CD14-positive monocyte (primary cell): ENCODE measurements at regions not wholly inside any gene's neighbourhood (a gene's known extent, or its start where the extent isn't known, plus 50 kb on each side); places are given as distances from the start of the nearest gene placed in this dataset.

Experiments
- DNase-seq, 3 donors: peaks; one replicate each; pipeline ENCODE4 v3.0.0-alpha.2; 2011 to 2022
- H2AFZ ChIP-seq: 2 replicates; pipeline ENCODE4 v1.6.0; 2012; ENCODE audit warnings: mild to moderate bottlenecking, low read depth, low read length, inconsistent platforms; ENCODE audit not compliant: insufficient read depth, poor library complexity, severe bottlenecking
- H3K27ac ChIP-seq, 2 donors: 1 replicate in 1 of 2; 2 replicates in 1 of 2; pipeline ENCODE4 v1.5.1; 2012 to 2013; ENCODE audit warnings: low read length in 2 of 2, control low read depth in 1 of 2, inconsistent platforms in 1 of 2, low read depth in 1 of 2, mild to moderate bottlenecking in 1 of 2
- H3K27me3 ChIP-seq, 2 donors: one replicate each; pipeline versions ENCODE4 v1.6.0 to v1.6.1; 2011 to 2013; ENCODE audit warnings: low read length in 2 of 2; ENCODE audit not compliant: control insufficient read depth in 2 of 2, insufficient read depth in 2 of 2
- H3K36me3 ChIP-seq, 2 donors: replicated peaks in 1 of 2; 1 replicate in 1 of 2; 2 replicates in 1 of 2; pipeline versions ENCODE4 v1.5.1 to v1.6.1; 2012 to 2013; ENCODE audit warnings: low read length in 2 of 2, control low read depth in 1 of 2, inconsistent platforms in 1 of 2, mild to moderate bottlenecking in 1 of 2; ENCODE audit not compliant: insufficient read depth in 2 of 2, control insufficient read depth in 1 of 2
- H3K4me1 ChIP-seq, 2 donors: 1 replicate in 1 of 2; 2 replicates in 1 of 2; pipeline versions ENCODE4 v1.5.1 to v1.6.1; 2012 to 2013; ENCODE audit warnings: low read length in 2 of 2, control low read depth in 1 of 2, inconsistent platforms in 1 of 2, mild to moderate bottlenecking in 1 of 2, moderate library complexity in 1 of 2; ENCODE audit not compliant: insufficient read depth in 2 of 2, control insufficient read depth in 1 of 2
- H3K4me2 ChIP-seq: replicated peaks from 2 replicates; pipeline ENCODE3; 2012; ENCODE audit warnings: low read length, moderate library complexity, mild to moderate bottlenecking; ENCODE audit not compliant: poor library complexity, severe bottlenecking; ENCODE audit errors: extremely low read depth
- H3K4me3 ChIP-seq, 3 experiments: fragments of 200-600 bp in 1 of 3; sonication (generic) in 1 of 3; replicated peaks in 1 of 3; 1 replicate in 2 of 3; 2 replicates in 1 of 3; pipeline ENCODE4 v1.5.1; 2011 to 2013; ENCODE audit warnings: low read length in 3 of 3, mild to moderate bottlenecking in 3 of 3, control low read depth in 2 of 3, low read depth in 2 of 3, inconsistent platforms in 1 of 3, moderate library complexity in 1 of 3
- H3K79me2 ChIP-seq: 2 replicates; pipeline ENCODE4 v1.6.0; 2012; ENCODE audit warnings: mild to moderate bottlenecking, control low read depth, inconsistent platforms, low read length, moderate library complexity; ENCODE audit not compliant: insufficient read depth
- H3K9ac ChIP-seq: 2 replicates; pipeline ENCODE4 v1.6.0; 2017; ENCODE audit warnings: low read length, mild to moderate bottlenecking; ENCODE audit not compliant: insufficient read depth, poor library complexity, severe bottlenecking
- H3K9me3 ChIP-seq, 2 donors: replicated peaks in 1 of 2; 1 replicate in 1 of 2; 2 replicates in 1 of 2; pipeline versions ENCODE4 v1.5.1 to v1.6.1; 2012 to 2013; ENCODE audit warnings: low read length in 2 of 2, control low read depth in 1 of 2; ENCODE audit not compliant: control insufficient read depth in 1 of 2, insufficient read depth in 1 of 2
- H4K20me1 ChIP-seq: 2 replicates; pipeline ENCODE4 v1.6.0; 2012; ENCODE audit warnings: mild to moderate bottlenecking, low read length, control low read depth, moderate library complexity; ENCODE audit not compliant: insufficient read depth
- H3K27ac Mint-ChIP-seq, 7 donors: one replicate each; pipeline ENCODE4 v1.8.0; 2020; ENCODE audit warnings: mild to moderate bottlenecking in 7 of 7, mixed read lengths in 7 of 7, moderate library complexity in 6 of 7, inconsistent platforms in 2 of 7
- H3K27me3 Mint-ChIP-seq, 3 donors: one replicate each; pipeline ENCODE4 v1.8.0; 2021 to 2022; ENCODE audit warnings: low read depth in 3 of 3, mild to moderate bottlenecking in 3 of 3, mixed read lengths in 3 of 3, moderate library complexity in 3 of 3, inconsistent platforms in 1 of 3
- H3K36me3 Mint-ChIP-seq, 2 donors: one replicate each; pipeline ENCODE4 v1.8.0; 2020; ENCODE audit warnings: mixed read lengths in 2 of 2, inconsistent platforms in 1 of 2, mild to moderate bottlenecking in 1 of 2
- H3K4me1 Mint-ChIP-seq: one replicate; pipeline ENCODE4 v1.8.0; 2020; ENCODE audit warnings: mild to moderate bottlenecking, mixed read lengths
- H3K4me3 Mint-ChIP-seq, 2 donors: one replicate each; pipeline ENCODE4 v1.8.0; 2020; ENCODE audit warnings: mild to moderate bottlenecking in 2 of 2, mixed read lengths in 2 of 2, moderate library complexity in 1 of 2
- H3K9me3 Mint-ChIP-seq, 7 donors: one replicate each; pipeline ENCODE4 v1.8.0; 2020 to 2022; ENCODE audit warnings: mixed read lengths in 7 of 7, mild to moderate bottlenecking in 6 of 7, moderate library complexity in 6 of 7, inconsistent platforms in 2 of 7
- WGBS: methylation state at CpG from one replicate; pipeline ENCODE4 v1.1.5; 2013; ENCODE audit warnings: missing lambda C conversion rate; ENCODE audit not compliant: insufficient coverage; 5-methylcytosine and 5-hydroxymethylcytosine counted together
- intact Hi-C, 2 donors: fragments of 100-400 bp; cut with micrococcal nuclease; formaldehyde crosslinking; loops; one replicate each; pipeline versions ENCODE4 v1.15.0 to v1.15.1; 2023
- TF ChIP-seq, protein P1 (sequence below): fragments of 200-600 bp; IDR thresholded peaks from one replicate; pipeline ENCODE4 v1.8.0; 2022; ENCODE audit warnings: antibody characterized with exemption, mild to moderate bottlenecking

DNA sequence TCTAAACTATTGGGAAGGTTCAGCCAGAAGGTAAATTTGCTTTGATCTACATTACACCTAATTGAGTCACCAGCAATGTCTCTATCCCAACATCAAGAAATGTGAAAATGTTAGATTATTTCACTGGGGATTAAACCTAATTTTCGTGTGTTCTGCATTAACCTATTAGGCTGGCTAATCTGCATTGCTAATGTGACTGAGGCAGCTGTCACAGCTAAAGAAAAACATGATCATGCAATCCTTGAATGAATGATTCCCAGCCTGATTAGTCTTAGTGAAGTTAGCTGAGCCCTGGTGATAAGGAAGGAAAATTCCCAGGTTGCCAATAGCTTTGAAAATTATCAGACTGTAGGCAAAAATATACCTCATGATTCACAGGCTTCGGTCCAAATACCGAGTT lies 135.3 kb downstream of the LINC00237 start:
- Histone ChIP-seq H3K27me3 (no peaks in the 10 kb centered on the region), H3K36me3 (no peaks in the 10 kb centered on the region), H3K9me3 (no peaks in the 10 kb centered on the region), H3K4me2 (no peak overlapping the region), H3K4me3 (no peak overlapping the region), H3K79me2 (no peaks in the 10 kb centered on the region), H3K27ac (no peak overlapping the region), H2AFZ (no peak overlapping the region), H3K9ac (no peak overlapping the region), H3K4me1 (no peaks in the 10 kb centered on the region), H4K20me1 (no peaks in the 10 kb centered on the region)
- no peak overlapping the region for H3K4me3 Mint-ChIP-seq
- WGBS: 50% methylated on average over 1 of the region's 3 CpGs
- peaks cover 0 to 6% (median 4%) of the 10 kb centered on the region in 3 donors for H3K27me3 Mint-ChIP-seq
- H3K4me1 Mint-ChIP-seq: no peaks in the 10 kb centered on the region
- peaks cover 0 to 3% (median 0%) of the 10 kb centered on the region in 7 donors for H3K9me3 Mint-ChIP-seq
- TF ChIP-seq, protein P1, sequence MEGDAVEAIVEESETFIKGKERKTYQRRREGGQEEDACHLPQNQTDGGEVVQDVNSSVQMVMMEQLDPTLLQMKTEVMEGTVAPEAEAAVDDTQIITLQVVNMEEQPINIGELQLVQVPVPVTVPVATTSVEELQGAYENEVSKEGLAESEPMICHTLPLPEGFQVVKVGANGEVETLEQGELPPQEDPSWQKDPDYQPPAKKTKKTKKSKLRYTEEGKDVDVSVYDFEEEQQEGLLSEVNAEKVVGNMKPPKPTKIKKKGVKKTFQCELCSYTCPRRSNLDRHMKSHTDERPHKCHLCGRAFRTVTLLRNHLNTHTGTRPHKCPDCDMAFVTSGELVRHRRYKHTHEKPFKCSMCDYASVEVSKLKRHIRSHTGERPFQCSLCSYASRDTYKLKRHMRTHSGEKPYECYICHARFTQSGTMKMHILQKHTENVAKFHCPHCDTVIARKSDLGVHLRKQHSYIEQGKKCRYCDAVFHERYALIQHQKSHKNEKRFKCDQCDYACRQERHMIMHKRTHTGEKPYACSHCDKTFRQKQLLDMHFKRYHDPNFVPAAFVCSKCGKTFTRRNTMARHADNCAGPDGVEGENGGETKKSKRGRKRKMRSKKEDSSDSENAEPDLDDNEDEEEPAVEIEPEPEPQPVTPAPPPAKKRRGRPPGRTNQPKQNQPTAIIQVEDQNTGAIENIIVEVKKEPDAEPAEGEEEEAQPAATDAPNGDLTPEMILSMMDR: no peak
- no peak for DNase-seq
- H3K27ac Mint-ChIP-seq: no peak overlapping the region
- H3K36me3 Mint-ChIP-seq: no peaks in the 10 kb centered on the region
- intact Hi-C loops: no loop called here

DNA sequence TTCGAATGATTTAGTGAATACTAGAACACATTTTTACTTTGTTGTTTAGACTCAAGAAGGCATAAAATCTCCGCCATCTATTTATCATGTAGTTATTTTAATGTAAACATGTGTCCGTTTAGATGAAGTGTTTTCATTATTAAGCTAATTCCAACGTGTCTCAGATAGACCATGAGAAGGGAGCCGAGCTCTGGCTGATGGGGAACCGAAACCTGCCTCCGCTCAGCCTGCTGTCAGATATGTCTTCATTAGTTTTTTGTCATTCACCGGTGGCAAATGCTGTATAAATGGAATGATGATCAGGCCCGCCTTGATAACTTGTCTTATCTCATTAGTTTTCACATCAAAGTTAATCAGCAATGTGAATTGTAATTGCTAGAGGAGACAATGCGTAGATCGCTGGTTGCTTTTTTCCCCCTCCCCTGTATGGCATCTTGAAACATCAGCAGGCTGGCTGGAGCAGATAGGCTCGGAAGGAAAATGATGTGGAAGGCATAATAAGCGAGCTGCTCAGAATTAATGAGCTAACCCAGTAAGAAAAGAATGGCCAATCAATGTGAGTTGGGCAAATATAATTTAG lies 136.4 kb downstream of the LINC00237 start:
- H3K27ac Mint-ChIP-seq: no peak overlapping the region
- no peak for DNase-seq
- no peaks in the 10 kb centered on the region for H3K4me1 Mint-ChIP-seq
- no peak overlapping the region for H3K27ac ChIP-seq
- peaks cover 0 to 3% (median 0%) of the 10 kb centered on the region in 7 donors for H3K9me3 Mint-ChIP-seq
- intact Hi-C loops: no loop called here
- WGBS: 73% methylated on average over 5 of the region's 13 CpGs
- H3K9me3 ChIP-seq: no peaks in the 10 kb centered on the region
- H3K27me3 ChIP-seq: no peaks in the 10 kb centered on the region
- peaks cover 0 to 6% (median 4%) of the 10 kb centered on the region in 3 donors for H3K27me3 Mint-ChIP-seq
- no peak overlapping the region for H3K4me2 ChIP-seq
- H3K4me1 ChIP-seq: no peaks in the 10 kb centered on the region
- TF ChIP-seq, protein P1: no peak
- H3K36me3 ChIP-seq: no peaks in the 10 kb centered on the region
- H3K9ac ChIP-seq: no peak overlapping the region
- no peak overlapping the region for H3K4me3 Mint-ChIP-seq
- H4K20me1 ChIP-seq: no peaks in the 10 kb centered on the region
- H3K4me3 ChIP-seq: no peak overlapping the region
- no peak overlapping the region for H2AFZ ChIP-seq
- H3K36me3 Mint-ChIP-seq: no peaks in the 10 kb centered on the region
- no peaks in the 10 kb centered on the region for H3K79me2 ChIP-seq
